Thyroid gland (tissue), 4 donors: ENCODE measurements at regions not wholly inside any gene's neighbourhood (a gene's known extent, or its start where the extent isn't known, plus 50 kb on each side); places are given as distances from the start of the nearest gene placed in this dataset.

Experiments
- DNase-seq, 2 donors: peaks; one replicate each; pipeline ENCODE4 v3.0.0-alpha.2; 2019
- H3K27ac ChIP-seq, 3 donors: fragments of 200-600 bp; sonication (generic); 1 replicate in 2 of 3; 2 replicates in 1 of 3; pipeline ENCODE4 v1.5.1; 2016 to 2019; ENCODE audit warnings: mild to moderate bottlenecking in 1 of 3, moderate library complexity in 1 of 3
- H3K27me3 ChIP-seq: fragments of 200-600 bp; sonication (generic); one replicate; pipeline ENCODE4 v1.5.1; 2019
- H3K36me3 ChIP-seq, 2 donors: fragments of 200-600 bp; sonication (generic); one replicate each; pipeline ENCODE4 v1.5.1; 2016 to 2019
- H3K4me1 ChIP-seq, 2 donors: fragments of 200-600 bp; sonication (generic); one replicate each; pipeline ENCODE4 v1.5.1; 2017 to 2019
- H3K4me3 ChIP-seq, 3 donors: fragments of 200-600 bp; sonication (generic); replicated peaks in 1 of 3; 1 replicate in 2 of 3; 2 replicates in 1 of 3; pipeline ENCODE4 v1.5.1; 2016; ENCODE audit warnings: mild to moderate bottlenecking in 1 of 3
- H3K9me3 ChIP-seq: fragments of 200-600 bp; sonication (generic); one replicate; pipeline ENCODE4 v1.5.1; 2017
- POLR2A ChIP-seq, 2 donors: fragments of 450-650 bp; IDR thresholded peaks; one replicate each; pipeline ENCODE4 v1.6.1; 2017; ENCODE audit warnings: antibody characterized with exemption in 2 of 2, mild to moderate bottlenecking in 2 of 2, moderate library complexity in 1 of 2
- WGBS, 2 donors: methylation state at CpG; one replicate each; pipeline ENCODE4 v1.1.5; 2017; 5-methylcytosine and 5-hydroxymethylcytosine counted together
- intact Hi-C: fragments of 100-400 bp; cut with DNase I; formaldehyde crosslinking; loops from one replicate; pipeline ENCODE4 v1.15.1; 2023
- TF ChIP-seq, protein P1 (sequence below), 6 experiments: fragments of 200-600 bp in 3 of 6; fragments of 450-650 bp in 3 of 6; sonication (generic) in 3 of 6; IDR thresholded peaks; one replicate each; pipeline ENCODE4 v1.5.1; 2016 to 2019; ENCODE audit warnings: antibody characterized with exemption in 6 of 6, mild to moderate bottlenecking in 2 of 6, inconsistent platforms in 1 of 6, moderate library complexity in 1 of 6

DNA sequence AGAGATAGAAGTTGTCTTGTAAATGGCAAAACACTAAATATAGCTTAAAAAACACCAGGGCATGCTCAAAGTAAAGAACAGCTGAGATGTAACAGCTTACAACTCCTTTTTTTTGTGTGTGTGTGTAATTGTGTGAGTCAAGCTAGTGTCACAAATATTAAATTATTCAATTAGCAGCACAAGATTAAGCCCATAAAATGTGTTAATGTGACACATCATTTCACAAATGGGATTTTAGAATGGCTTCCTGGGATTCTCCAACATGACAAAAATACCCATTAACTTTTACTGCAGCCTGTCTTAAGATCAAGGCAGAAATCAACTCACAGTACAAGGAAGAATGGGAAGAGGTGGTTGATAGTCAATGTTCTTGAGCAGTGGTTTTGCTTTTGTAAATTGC lies 251.4 kb downstream of the KIF20B start:
- H3K4me1 ChIP-seq, result no peaks in the 10 kb centered on the region
- H3K9me3 ChIP-seq, result no peaks in the 10 kb centered on the region
- H3K36me3 ChIP-seq, result no peaks in the 10 kb centered on the region
- no peak overlapping the region for H3K27ac ChIP-seq
- H3K4me3 ChIP-seq, result no peak overlapping the region
- TF ChIP-seq, protein P1, sequence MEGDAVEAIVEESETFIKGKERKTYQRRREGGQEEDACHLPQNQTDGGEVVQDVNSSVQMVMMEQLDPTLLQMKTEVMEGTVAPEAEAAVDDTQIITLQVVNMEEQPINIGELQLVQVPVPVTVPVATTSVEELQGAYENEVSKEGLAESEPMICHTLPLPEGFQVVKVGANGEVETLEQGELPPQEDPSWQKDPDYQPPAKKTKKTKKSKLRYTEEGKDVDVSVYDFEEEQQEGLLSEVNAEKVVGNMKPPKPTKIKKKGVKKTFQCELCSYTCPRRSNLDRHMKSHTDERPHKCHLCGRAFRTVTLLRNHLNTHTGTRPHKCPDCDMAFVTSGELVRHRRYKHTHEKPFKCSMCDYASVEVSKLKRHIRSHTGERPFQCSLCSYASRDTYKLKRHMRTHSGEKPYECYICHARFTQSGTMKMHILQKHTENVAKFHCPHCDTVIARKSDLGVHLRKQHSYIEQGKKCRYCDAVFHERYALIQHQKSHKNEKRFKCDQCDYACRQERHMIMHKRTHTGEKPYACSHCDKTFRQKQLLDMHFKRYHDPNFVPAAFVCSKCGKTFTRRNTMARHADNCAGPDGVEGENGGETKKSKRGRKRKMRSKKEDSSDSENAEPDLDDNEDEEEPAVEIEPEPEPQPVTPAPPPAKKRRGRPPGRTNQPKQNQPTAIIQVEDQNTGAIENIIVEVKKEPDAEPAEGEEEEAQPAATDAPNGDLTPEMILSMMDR (IDR thresholded peaks at IDR 0.05), result no peak
- no peak for TF ChIP-seq POLR2A (IDR thresholded peaks at IDR 0.05)
- DNase-seq, result no peak
- no peaks in the 10 kb centered on the region for H3K27me3 ChIP-seq
- intact Hi-C loops, result no loop called here

DNA sequence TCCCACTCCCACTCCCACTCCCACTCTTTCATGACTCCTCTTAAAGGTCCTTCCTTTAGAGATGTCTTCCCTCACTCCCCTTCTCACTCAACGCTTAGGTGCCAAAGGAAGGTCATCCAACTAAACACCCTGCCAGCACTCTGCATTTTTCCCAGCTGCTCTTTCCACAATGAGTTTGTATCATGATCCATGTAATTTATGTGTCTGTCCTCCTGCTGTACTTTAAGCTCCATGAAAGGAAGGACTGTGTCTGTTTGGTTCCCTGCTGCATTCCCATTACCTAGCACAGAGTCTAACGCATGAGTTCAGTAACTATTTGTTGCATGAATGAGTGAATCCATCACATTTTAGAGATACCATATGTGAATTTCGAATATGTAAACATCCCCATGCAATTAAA lies 252.7 kb downstream of the KIF20B start:
- H3K36me3 ChIP-seq, result no peaks in the 10 kb centered on the region
- DNase-seq, result no peak
- no peaks in the 10 kb centered on the region for H3K9me3 ChIP-seq
- no peak for TF ChIP-seq POLR2A (IDR thresholded peaks at IDR 0.05)
- TF ChIP-seq, protein P1 (IDR thresholded peaks at IDR 0.05), result no peak
- WGBS, 2 donors, result 84 to 86% methylated on average over 3 of the region's 3 CpGs
- no peak overlapping the region for H3K27ac ChIP-seq
- intact Hi-C loops, result no loop called here
- no peaks in the 10 kb centered on the region for H3K4me1 ChIP-seq
- no peak overlapping the region for H3K4me3 ChIP-seq
- no peaks in the 10 kb centered on the region for H3K27me3 ChIP-seq

DNA sequence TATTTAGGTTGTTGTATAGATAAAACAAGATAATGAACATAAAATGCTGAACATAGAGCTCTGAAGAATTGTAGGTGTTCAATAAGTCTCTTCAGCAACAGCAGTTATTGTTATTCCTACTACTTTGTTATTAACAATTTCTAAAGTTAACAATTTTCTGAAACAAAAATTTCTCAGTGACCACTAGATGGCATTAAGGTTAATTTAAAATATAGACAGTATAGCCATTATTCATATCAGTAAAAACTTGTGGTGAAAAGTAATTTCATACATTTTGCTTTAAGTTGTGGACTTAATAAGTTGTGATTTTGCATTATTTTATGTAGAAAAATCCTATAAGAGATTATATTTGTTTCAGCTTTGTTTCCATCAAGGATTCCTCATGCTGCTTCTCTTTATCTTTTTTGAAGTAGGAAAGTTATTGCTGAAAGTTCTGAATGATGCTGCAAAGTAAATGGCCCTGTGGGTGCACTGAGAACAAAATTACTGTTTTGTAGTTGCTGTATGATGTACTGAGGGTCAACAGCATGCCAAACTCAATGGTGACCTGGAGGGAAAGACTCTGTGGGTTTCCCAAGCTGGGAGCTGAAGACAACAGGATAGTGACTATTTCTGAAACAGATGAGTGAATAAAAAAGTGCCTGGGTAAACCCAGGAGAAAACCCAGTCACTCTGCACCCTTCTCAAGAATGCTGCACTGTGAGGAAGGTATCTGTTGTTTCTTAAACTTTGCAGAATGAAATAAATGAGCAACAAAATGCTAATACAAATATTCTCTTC lies 253.6 kb downstream of the KIF20B start:
- H3K9me3 ChIP-seq, result no peaks in the 10 kb centered on the region
- H3K4me1 ChIP-seq, result no peaks in the 10 kb centered on the region
- TF ChIP-seq POLR2A (IDR thresholded peaks at IDR 0.05), result no peak
- TF ChIP-seq, protein P1 (IDR thresholded peaks at IDR 0.05), result peak in 1 of 6 experiments; percentile 36
- H3K36me3 ChIP-seq, result no peaks in the 10 kb centered on the region
- no peak overlapping the region for H3K4me3 ChIP-seq
- no peaks in the 10 kb centered on the region for H3K27me3 ChIP-seq
- intact Hi-C loops, result no loop called here
- DNase-seq, result no peak
- no peak overlapping the region for H3K27ac ChIP-seq

DNA sequence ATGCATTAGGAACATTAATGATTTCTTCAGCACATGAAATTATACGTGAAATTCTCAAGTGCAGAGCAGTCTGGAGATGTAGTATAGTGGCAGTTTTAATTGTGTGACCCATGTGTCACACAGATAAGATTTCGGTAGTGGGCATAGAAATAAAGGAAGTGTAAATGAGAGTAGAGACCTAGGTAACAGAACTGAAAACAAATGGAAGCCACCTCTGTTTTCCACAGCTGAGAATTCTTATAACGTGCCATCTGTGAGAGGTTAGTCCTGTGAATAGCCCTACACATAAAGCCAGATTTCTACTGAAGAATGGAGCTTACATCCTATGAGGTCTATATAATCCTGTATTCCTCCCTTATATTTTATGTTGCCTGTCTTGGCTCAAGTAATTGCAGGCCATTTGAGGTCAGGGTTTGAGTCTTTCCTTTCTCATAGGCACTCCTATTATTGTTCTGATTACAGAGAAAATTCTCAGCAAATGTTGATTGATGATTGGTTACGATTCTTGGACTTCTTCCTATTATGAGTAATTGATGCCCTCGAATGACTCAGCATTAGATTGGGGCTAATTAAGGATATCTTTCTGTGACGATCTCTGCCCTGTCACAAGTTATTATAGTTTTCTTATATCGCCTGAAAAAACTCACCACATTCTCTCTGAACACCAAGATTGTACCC lies 258.2 kb downstream of the KIF20B start:
- Histone ChIP-seq H3K4me3 (no peak overlapping the region), H3K27ac (no peak overlapping the region), H3K9me3 (no peaks in the 10 kb centered on the region), H3K4me1 (no peaks in the 10 kb centered on the region), H3K27me3 (no peaks in the 10 kb centered on the region), H3K36me3 (no peaks in the 10 kb centered on the region)
- intact Hi-C loops, result no loop called here
- DNase-seq, result no peak
- WGBS, 2 donors, result 81 to 86% methylated on average over 7 of the region's 7 CpGs
- TF ChIP-seq POLR2A (IDR thresholded peaks at IDR 0.05), result no peak
- TF ChIP-seq, protein P1 (IDR thresholded peaks at IDR 0.05), result no peak

DNA sequence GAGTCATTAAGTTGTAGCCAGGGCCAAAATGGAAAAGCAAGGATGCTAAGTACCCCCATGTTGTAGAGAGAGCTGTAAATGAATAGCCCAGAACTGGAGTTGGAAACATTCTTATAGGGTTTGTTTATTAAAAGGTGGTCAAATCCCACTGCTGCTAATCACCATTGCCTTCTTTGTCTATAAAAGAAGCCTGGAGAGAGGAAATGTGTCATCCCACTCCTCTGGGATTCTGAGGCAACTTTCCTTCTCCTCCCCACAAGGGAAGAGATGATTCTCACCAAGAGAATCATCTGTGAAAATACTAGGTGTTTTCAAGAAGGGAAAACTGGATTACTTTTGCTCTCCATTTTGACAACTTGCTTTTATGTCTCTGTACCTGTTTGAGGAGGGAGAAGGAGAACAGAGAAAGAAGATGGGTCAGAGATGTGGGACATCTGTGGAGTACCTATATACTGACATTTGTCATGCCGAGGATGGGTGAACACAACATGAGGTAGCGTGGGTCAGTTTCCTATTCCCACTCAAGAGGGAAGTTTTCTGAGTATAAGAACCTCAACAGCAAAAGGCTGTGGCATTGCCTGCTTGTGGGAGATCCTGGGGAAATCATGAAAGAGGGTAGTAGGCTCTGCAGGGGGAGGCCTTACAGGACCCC lies 262.2 kb downstream of the KIF20B start:
- intact Hi-C loops, result no loop called here
- no peak for TF ChIP-seq POLR2A (IDR thresholded peaks at IDR 0.05)
- TF ChIP-seq, protein P1 (IDR thresholded peaks at IDR 0.05), result no peak
- Histone ChIP-seq H3K4me3 (no peak overlapping the region), H3K27me3 (no peaks in the 10 kb centered on the region), H3K27ac (no peak overlapping the region), H3K9me3 (no peaks in the 10 kb centered on the region), H3K4me1 (no peaks in the 10 kb centered on the region), H3K36me3 (no peaks in the 10 kb centered on the region)
- WGBS, 2 donors, result 87 to 90% methylated on average over 2 of the region's 2 CpGs
- DNase-seq, result no peak
